ENCODE measurements at regions not wholly inside any gene's neighbourhood (a gene's known extent, or its start where the extent isn't known, plus 50 kb on each side); places are given as distances from the start of the nearest gene placed in this dataset.

- FAIRE-seq: no peak
- no peak overlapping the region for H3K4me2 ChIP-seq (ENCODE audit: control insufficient read depth, extremely low read depth, insufficient read depth, low read depth, low read length)
- H3K36me3 ChIP-seq (ENCODE audit: control insufficient read depth in 2 of 2, extremely low read depth in 1 of 2, insufficient read depth in 2 of 2, low read length in 2 of 2): no peaks in the 10 kb centered on the region
- H3K4me1 ChIP-seq (ENCODE audit: control insufficient read depth, extremely low read depth, insufficient read depth, low read length): peaks cover 11% of the 10 kb centered on the region
- H2AFZ ChIP-seq (ENCODE audit: control insufficient read depth, low read length): no peak overlapping the region
- H3K27ac ChIP-seq (ENCODE audit: control insufficient read depth, insufficient read depth, low read length): no peak overlapping the region
- no peaks in the 10 kb centered on the region for H3K9me1 ChIP-seq (ENCODE audit: control insufficient read depth, extremely low read depth, insufficient read depth, low read length)
- H3K79me2 ChIP-seq (ENCODE audit: control insufficient read depth, insufficient read depth, low read length): no peaks in the 10 kb centered on the region
- no peaks in the 10 kb centered on the region for H3K27me3 ChIP-seq (ENCODE audit: control insufficient read depth, extremely low read depth, insufficient read depth, low read length)
- H3K4me3 ChIP-seq (ENCODE audit: control insufficient read depth in 2 of 3, extremely low read depth in 1 of 3, insufficient read depth in 2 of 3, low read depth in 1 of 3, low read length in 3 of 3): no peak overlapping the region
- dilution Hi-C loops (cut with MboI; ENCODE audit: extremely low pct_ligation_motif_present, low sequenced_read_pairs): no loop called here
- no peaks in the 10 kb centered on the region for H3K9me3 ChIP-seq (ENCODE audit: control insufficient read depth, low read depth, low read length)
- TF ChIP-seq EZH2 (IDR thresholded peaks at IDR 0.05; ENCODE audit: low read length): no peak
- TF ChIP-seq CTCF (optimal IDR thresholded peaks at IDR 0.05 in 1 of 3, IDR thresholded peaks at IDR 0.05 in 1 of 3, conservative IDR thresholded peaks at IDR 0.05 in 1 of 3; ENCODE audit: extremely low read depth in 1 of 3, insufficient read depth in 2 of 3, low read length in 3 of 3): no peak
- H4K20me1 ChIP-seq (ENCODE audit: control insufficient read depth, extremely low read depth, insufficient read depth, low read length): no peaks in the 10 kb centered on the region
- no peak overlapping the region for H3K9ac ChIP-seq (ENCODE audit: control insufficient read depth, extremely low read depth, insufficient read depth, low read length)
- DNase-seq (ENCODE audit: low read depth, low spot score): no peak
Measured at GRCh38 chr4:4664234-4664633, 122.4 kb upstream of the STX18 start.

DNA sequence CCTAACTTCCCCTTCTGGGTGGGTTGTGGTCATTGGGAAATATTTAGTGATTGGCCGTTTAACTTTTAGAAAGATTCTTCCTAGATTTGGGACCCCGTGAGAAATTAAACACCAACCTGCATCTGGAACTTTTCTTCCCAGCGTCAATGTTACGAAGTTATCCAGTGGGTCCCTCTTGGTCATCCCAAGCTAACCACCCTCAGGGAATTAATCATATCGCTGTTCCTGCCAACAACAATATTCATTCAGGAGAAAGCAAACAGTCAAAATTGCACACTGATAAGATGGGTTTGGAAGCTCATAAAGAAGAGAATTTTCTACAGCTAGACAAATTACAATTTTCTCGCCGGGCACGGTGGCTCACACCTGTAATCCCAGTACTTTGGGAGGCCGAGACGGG, 121.2 kb upstream of the STX18 start:
- H3K4me3 ChIP-seq (ENCODE audit: control insufficient read depth in 2 of 3, extremely low read depth in 1 of 3, insufficient read depth in 2 of 3, low read depth in 1 of 3, low read length in 3 of 3): no peak overlapping the region
- H3K27ac ChIP-seq (ENCODE audit: control insufficient read depth, insufficient read depth, low read length): no peak overlapping the region
- no peaks in the 10 kb centered on the region for H3K79me2 ChIP-seq (ENCODE audit: control insufficient read depth, insufficient read depth, low read length)
- DNase-seq (ENCODE audit: low read depth, low spot score) (no peak), FAIRE-seq (no peak)
- no peak overlapping the region for H2AFZ ChIP-seq (ENCODE audit: control insufficient read depth, low read length)
- no peaks in the 10 kb centered on the region for H3K36me3 ChIP-seq (ENCODE audit: control insufficient read depth in 2 of 2, extremely low read depth in 1 of 2, insufficient read depth in 2 of 2, low read length in 2 of 2)
- H3K27me3 ChIP-seq (ENCODE audit: control insufficient read depth, extremely low read depth, insufficient read depth, low read length): no peaks in the 10 kb centered on the region
- H3K4me2 ChIP-seq (ENCODE audit: control insufficient read depth, extremely low read depth, insufficient read depth, low read depth, low read length): no peak overlapping the region
- no peaks in the 10 kb centered on the region for H4K20me1 ChIP-seq (ENCODE audit: control insufficient read depth, extremely low read depth, insufficient read depth, low read length)
- no peaks in the 10 kb centered on the region for H3K9me1 ChIP-seq (ENCODE audit: control insufficient read depth, extremely low read depth, insufficient read depth, low read length)
- TF ChIP-seq EZH2 (IDR thresholded peaks at IDR 0.05; ENCODE audit: low read length) (no peak), CTCF (optimal IDR thresholded peaks at IDR 0.05 in 1 of 3, IDR thresholded peaks at IDR 0.05 in 1 of 3, conservative IDR thresholded peaks at IDR 0.05 in 1 of 3; ENCODE audit: extremely low read depth in 1 of 3, insufficient read depth in 2 of 3, low read length in 3 of 3) (no peak)
- no peaks in the 10 kb centered on the region for H3K9me3 ChIP-seq (ENCODE audit: control insufficient read depth, low read depth, low read length)
- dilution Hi-C loops (cut with MboI; ENCODE audit: extremely low pct_ligation_motif_present, low sequenced_read_pairs): no loop called here
- no peak overlapping the region for H3K9ac ChIP-seq (ENCODE audit: control insufficient read depth, extremely low read depth, insufficient read depth, low read length)
- H3K4me1 ChIP-seq (ENCODE audit: control insufficient read depth, extremely low read depth, insufficient read depth, low read length): peaks cover 12% of the 10 kb centered on the region
